ENCODE measurements at regions not wholly inside any gene's neighbourhood (a gene's known extent, or its start where the extent isn't known, plus 50 kb on each side); places are given as distances from the start of the nearest gene placed in this dataset.

GRCh38 chr6:109894181-109894580 is 83.9 kb upstream of the GPR6 start:
- no peak for TF ChIP-seq SUZ12 (IDR thresholded peaks at IDR 0.05)
- TF ChIP-seq BHLHE40 (IDR thresholded peaks at IDR 0.05; ENCODE audit: borderline replicate concordance), result no peak
- TF ChIP-seq FOXK2 (IDR thresholded peaks at IDR 0.05), result no peak
